ENCODE measurements at regions not wholly inside any gene's neighbourhood (a gene's known extent, or its start where the extent isn't known, plus 50 kb on each side); places are given as distances from the start of the nearest gene placed in this dataset.

DNA sequence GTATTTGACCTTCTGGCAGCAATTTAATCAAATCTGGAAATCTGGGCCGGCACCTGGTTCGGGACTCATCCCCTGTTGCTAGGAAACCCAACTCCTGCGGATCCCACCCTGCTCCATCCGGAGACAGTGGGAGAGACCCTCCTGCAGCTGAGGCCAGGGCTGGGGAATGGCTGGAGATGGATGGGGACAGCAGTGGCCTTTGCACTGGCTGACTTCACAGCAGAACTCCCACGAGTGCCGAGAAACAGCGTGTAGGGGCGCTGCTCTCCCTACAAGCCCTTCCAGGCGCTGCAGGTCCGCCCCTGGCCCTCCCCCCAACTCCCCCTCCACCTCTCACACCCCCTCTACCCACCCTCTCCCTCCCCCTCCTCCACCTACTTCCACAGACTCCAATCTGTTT, 105.8 kb upstream of the PPP1R26 start:
- Histone ChIP-seq H3K9me1 (ENCODE audit: insufficient read depth, low read length) (no peaks in the 10 kb centered on the region), H3K27me3 (ENCODE audit: control insufficient read depth, insufficient read depth, low read length) (no peaks in the 10 kb centered on the region; the same call in 1 of the 2 replicates), H2AFZ (replicated peaks; ENCODE audit: low read length, poor library complexity) (no peak overlapping the region), H3K4me2 (ENCODE audit: low read depth, low read length) (no peak overlapping the region), H2BK120ac (ENCODE audit: low read depth, low read length) (no peak overlapping the region), H2BK15ac (ENCODE audit: low read depth, low read length) (no peak overlapping the region), H2AK9ac (replicated peaks; ENCODE audit: low read depth, low read length, poor library complexity) (no peak overlapping the region), H3K9me3 (ENCODE audit: control insufficient read depth, insufficient read depth, low read length) (peaks cover 8% of the 10 kb centered on the region; the same call in 1 of the 2 replicates), H2BK20ac (ENCODE audit: low read depth, low read length) (no peak overlapping the region), H4K91ac (ENCODE audit: insufficient read depth, low read depth, low read length) (no peak overlapping the region), H3K56ac (ENCODE audit: extremely low read depth, insufficient read depth, low read length) (no peak overlapping the region), H2BK5ac (ENCODE audit: low read depth, low read length, poor library complexity, severe bottlenecking) (no peak overlapping the region), H3K18ac (ENCODE audit: low read depth, low read length) (no peak overlapping the region), H3K4me1 (ENCODE audit: control insufficient read depth, insufficient read depth, low read length) (no peaks in the 10 kb centered on the region), H2AK5ac (ENCODE audit: low read depth, low read length) (no peak overlapping the region), H3K79me1 (ENCODE audit: low read depth in 1 of 2, low read length in 2 of 2) (no peaks in the 10 kb centered on the region), H3K27ac (ENCODE audit: insufficient read depth, low read length) (no peak overlapping the region), H3K4ac (ENCODE audit: low read depth, low read length) (no peak overlapping the region), H4K5ac (ENCODE audit: low read depth, low read length) (no peak overlapping the region), H3K9ac (ENCODE audit: low read depth, low read length) (no peak overlapping the region), H4K20me1 (ENCODE audit: insufficient read depth, low read length) (no peaks in the 10 kb centered on the region), H3K23ac (ENCODE audit: low read depth, low read length) (no peak overlapping the region), H3K4me3 (ENCODE audit: insufficient read depth, low read depth, low read length) (no peak overlapping the region), H3K36me3 (ENCODE audit: control insufficient read depth, insufficient read depth, low read length) (no peaks in the 10 kb centered on the region), H3K14ac (replicated peaks; ENCODE audit: low read depth, low read length) (no peak overlapping the region), H4K8ac (ENCODE audit: low read depth in 2 of 2, low read length in 2 of 2) (no peak overlapping the region)
- no peak for DNase-seq
- TF ChIP-seq FOS (IDR thresholded peaks at IDR 0.05; ENCODE audit: low read depth, low read length) (no peak), CEBPB (IDR thresholded peaks at IDR 0.05; ENCODE audit: low read depth, low read length) (no peak), MAFK (IDR thresholded peaks at IDR 0.05; ENCODE audit: low read depth, low read length) (no peak), RCOR1 (IDR thresholded peaks at IDR 0.05; ENCODE audit: insufficient replicate concordance, low read length) (no peak), NFE2L2 (IDR thresholded peaks at IDR 0.05; ENCODE audit: low read depth, low read length) (no peak), POLR2A (IDR thresholded peaks at IDR 0.05; ENCODE audit: low read depth, low read length) (no peak), RFX5 (IDR thresholded peaks at IDR 0.05; ENCODE audit: low read depth, low read length) (no peak), RAD21 (IDR thresholded peaks at IDR 0.05; ENCODE audit: low read length) (no peak), MAZ (IDR thresholded peaks at IDR 0.05; ENCODE audit: borderline replicate concordance, low read depth, low read length) (no peak), BHLHE40 (IDR thresholded peaks at IDR 0.05; ENCODE audit: low read depth, low read length) (no peak), CHD1 (IDR thresholded peaks at IDR 0.05; ENCODE audit: low read depth, low read length) (no peak), SMC3 (IDR thresholded peaks at IDR 0.05; ENCODE audit: low read depth, low read length) (no peak), MXI1 (IDR thresholded peaks at IDR 0.05; ENCODE audit: borderline replicate concordance, low read depth, low read length) (no peak)
- TF ChIP-seq, protein P1, sequence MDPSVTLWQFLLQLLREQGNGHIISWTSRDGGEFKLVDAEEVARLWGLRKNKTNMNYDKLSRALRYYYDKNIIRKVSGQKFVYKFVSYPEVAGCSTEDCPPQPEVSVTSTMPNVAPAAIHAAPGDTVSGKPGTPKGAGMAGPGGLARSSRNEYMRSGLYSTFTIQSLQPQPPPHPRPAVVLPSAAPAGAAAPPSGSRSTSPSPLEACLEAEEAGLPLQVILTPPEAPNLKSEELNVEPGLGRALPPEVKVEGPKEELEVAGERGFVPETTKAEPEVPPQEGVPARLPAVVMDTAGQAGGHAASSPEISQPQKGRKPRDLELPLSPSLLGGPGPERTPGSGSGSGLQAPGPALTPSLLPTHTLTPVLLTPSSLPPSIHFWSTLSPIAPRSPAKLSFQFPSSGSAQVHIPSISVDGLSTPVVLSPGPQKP (IDR thresholded peaks at IDR 0.05; ENCODE audit: borderline replicate concordance, low read depth, low read length), result no peak
- TF ChIP-seq, protein P2, sequence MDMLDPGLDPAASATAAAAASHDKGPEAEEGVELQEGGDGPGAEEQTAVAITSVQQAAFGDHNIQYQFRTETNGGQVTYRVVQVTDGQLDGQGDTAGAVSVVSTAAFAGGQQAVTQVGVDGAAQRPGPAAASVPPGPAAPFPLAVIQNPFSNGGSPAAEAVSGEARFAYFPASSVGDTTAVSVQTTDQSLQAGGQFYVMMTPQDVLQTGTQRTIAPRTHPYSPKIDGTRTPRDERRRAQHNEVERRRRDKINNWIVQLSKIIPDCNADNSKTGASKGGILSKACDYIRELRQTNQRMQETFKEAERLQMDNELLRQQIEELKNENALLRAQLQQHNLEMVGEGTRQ (IDR thresholded peaks at IDR 0.05; ENCODE audit: low read depth, low read length), result no peak
- ChIA-PET POLR2A (ENCODE audit: unreplicated experiment) (no interaction called here), CTCF (no interaction called here)
- dilution Hi-C loops (cut with HindIII; ENCODE audit: low sequenced_read_pairs, unreplicated experiment), result no loop called here
- no TSS peak for BruUV-seq (replicated peaks)
- intact Hi-C loops (cut with micrococcal nuclease), result no loop called here
- in situ Hi-C loops (cut with MboI; ENCODE audit: low sequenced_read_pairs), result no loop called here
- no peak for ATAC-seq (ENCODE audit: low read depth)
- WGBS, 2 experiments (ENCODE audit: extremely low coverage in 2 of 2, insufficient read length in 1 of 2), result 0% methylated on average over 1 of the region's 10 CpGs; no CpG with 5 or more reads in 1 of the 2 experiments

Data from IMR-90 (cell line).